ENCODE measurements at regions not wholly inside any gene's neighbourhood (a gene's known extent, or its start where the extent isn't known, plus 50 kb on each side); places are given as distances from the start of the nearest gene placed in this dataset.

- TF ChIP-seq CTCF (IDR thresholded peaks at IDR 0.05 in 2 of 3, conservative IDR thresholded peaks at IDR 0.05 in 1 of 3; ENCODE audit: borderline replicate concordance in 1 of 3, insufficient read depth in 1 of 3, low read depth in 2 of 3, low read length in 2 of 3) (no peak), EZH2 (IDR thresholded peaks at IDR 0.05) (no peak), EGR1 (IDR thresholded peaks at IDR 0.05; ENCODE audit: low read depth) (no peak)
Observed at GRCh38 chr17:74152591-74153455, 50.7 kb upstream of the RPL38 start (continued).

GRCh38 chr17:74153456-74153810 is 50.0 kb upstream of the RPL38 start:
- BruUV-seq (replicated peaks), result no TSS peak
- ChIA-PET POLR2A (no interaction called here), CTCF (interaction anchor here (1.0 kb wide), 1 partner anchor 23 kb away, joined by 3 read pairs; no protein-coding TSS in a partner anchor)

More at GRCh38 chr17:74153456-74153810, 50.0 kb upstream of the RPL38 start:
- ATAC-seq (no peak), DNase-seq (ENCODE audit: low read depth, low spot score) (no peak)
- H4K20me1 ChIP-seq (ENCODE audit: insufficient read depth), result no peaks in the 10 kb centered on the region
- H3K4me2 ChIP-seq (ENCODE audit: low read length), result no peak overlapping the region
- H3K4me3 ChIP-seq (replicated peaks in 1 of 2; ENCODE audit: low read depth in 1 of 2, low read length in 2 of 2), result no peak overlapping the region
- peaks cover 3% of the 10 kb centered on the region; the same call in 1 of the 2 replicates for H3K27me3 ChIP-seq (ENCODE audit: insufficient read depth, low read length)
- no peak overlapping the region for H3K27ac ChIP-seq (ENCODE audit: low read depth, low read length)
- no peak overlapping the region for H2AFZ ChIP-seq (ENCODE audit: low read depth, low read length, poor library complexity, severe bottlenecking)
- H3K79me2 ChIP-seq (ENCODE audit: insufficient read depth, low read length), result no peaks in the 10 kb centered on the region
- no peaks in the 10 kb centered on the region for H3K9me2 ChIP-seq (ENCODE audit: insufficient read depth)
- H3K36me3 ChIP-seq (ENCODE audit: control insufficient read depth in 1 of 2, insufficient read depth in 2 of 2, low read length in 2 of 2), result no peaks in the 10 kb centered on the region
- peaks cover 10 to 19% of the 10 kb centered on the region in 2 experiments for H3K4me1 ChIP-seq (ENCODE audit: control insufficient read depth in 1 of 2, insufficient read depth in 2 of 2, low read length in 2 of 2)
- RAD21 ChIA-PET (ENCODE audit: low non-redundant PET in 1 of 2, low total read pairs in 2 of 2, uncharacterized antibody in 2 of 2, unreplicated experiment in 2 of 2), result no interaction called here
- TF ChIP-seq, protein P1, sequence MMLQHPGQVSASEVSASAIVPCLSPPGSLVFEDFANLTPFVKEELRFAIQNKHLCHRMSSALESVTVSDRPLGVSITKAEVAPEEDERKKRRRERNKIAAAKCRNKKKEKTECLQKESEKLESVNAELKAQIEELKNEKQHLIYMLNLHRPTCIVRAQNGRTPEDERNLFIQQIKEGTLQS (IDR thresholded peaks at IDR 0.05), result no peak
- TF ChIP-seq ZFX (IDR thresholded peaks at IDR 0.05) (no peak), FOSL1 (IDR thresholded peaks at IDR 0.05; ENCODE audit: low read depth) (no peak), ELF1 (IDR thresholded peaks at IDR 0.05; ENCODE audit: borderline replicate concordance, low read depth) (no peak), ZNF274 (IDR thresholded peaks at IDR 0.05; ENCODE audit: low read depth, low read length) (no peak), POLR2A (IDR thresholded peaks at IDR 0.05; ENCODE audit: borderline replicate concordance, extremely low read depth, insufficient read depth, insufficient read length) (no peak), ZBTB33 (IDR thresholded peaks at IDR 0.05; ENCODE audit: extremely low read depth, insufficient replicate concordance, low read length) (no peak), POLR2AphosphoS5 (IDR thresholded peaks at IDR 0.05; ENCODE audit: low read depth, low read length) (no peak), CBX3 (IDR thresholded peaks at IDR 0.05; ENCODE audit: low read depth) (no peak), SIN3A (IDR thresholded peaks at IDR 0.05; ENCODE audit: low read depth) (no peak), TCF7L2 (IDR thresholded peaks at IDR 0.05; ENCODE audit: borderline replicate concordance, extremely low read depth, insufficient read depth, insufficient read length) (no peak)
- intact Hi-C loops (cut with micrococcal nuclease), result no loop called here
- no peaks in the 10 kb centered on the region for H3K9me3 ChIP-seq (ENCODE audit: control insufficient read depth in 1 of 2, insufficient read depth in 1 of 2, low read depth in 1 of 2, low read length in 2 of 2)
- no peak overlapping the region for H3K9ac ChIP-seq (ENCODE audit: low read length)

Measured in HCT116 (cell line).